Stimulated activated CD4-positive, alpha-beta T cell treated with anti-CD3 and anti-CD28 coated beads, Interleukin-4, amount 100 ng/mL, for 24 hours (primary cell): ENCODE measurements at regions not wholly inside any gene's neighbourhood (a gene's known extent, or its start where the extent isn't known, plus 50 kb on each side); places are given as distances from the start of the nearest gene placed in this dataset.
"Not testable (repeated sequence)": the region's sequence is repeated elsewhere in the genome, so short reads cannot be mapped to it uniquely, and the experiment has no call there.

Experiments used
- DNase-seq: peaks from one replicate; pipeline ENCODE4 v3.0.0-alpha.2; 2020

- no peak for DNase-seq
Observed at GRCh38 chr13:34734932-34735331, 207.1 kb upstream of the NBEA start.

- no peak for DNase-seq
Observed at GRCh38 chr13:34738254-34738992, 203.6 kb upstream of the NBEA start.

GRCh38 chr13:34747056-34747455 lies 195.0 kb upstream of the NBEA start:
- not testable (repeated sequence) for DNase-seq

GRCh38 chr13:34747507-34747906 lies 194.6 kb upstream of the NBEA start:
- no peak for DNase-seq

- no peak for DNase-seq
Observed at GRCh38 chr13:34748073-34748472, 194.0 kb upstream of the NBEA start.

- no peak for DNase-seq
Observed at GRCh38 chr13:34748596-34748995, 193.5 kb upstream of the NBEA start.

- DNase-seq = no peak
Observed at GRCh38 chr13:34749046-34749445, 193.0 kb upstream of the NBEA start.

- DNase-seq = no peak
Observed at GRCh38 chr13:34750078-34750931, 191.8 kb upstream of the NBEA start.

GRCh38 chr13:34751044-34751443 lies 191.0 kb upstream of the NBEA start:
- DNase-seq = no peak

- no peak for DNase-seq
Observed at GRCh38 chr13:34751492-34751891, 190.6 kb upstream of the NBEA start.

- DNase-seq = no peak
Observed at GRCh38 chr13:34752283-34752960, 189.6 kb upstream of the NBEA start.

- DNase-seq = no peak
Observed at GRCh38 chr13:34756136-34756535, 185.9 kb upstream of the NBEA start.

- no peak for DNase-seq
Observed at GRCh38 chr13:34756572-34756971, 185.5 kb upstream of the NBEA start.

- DNase-seq = no peak
Observed at GRCh38 chr13:34757441-34757840, 184.6 kb upstream of the NBEA start.

- DNase-seq = no peak
Observed at GRCh38 chr13:34758628-34759027, 183.4 kb upstream of the NBEA start.

GRCh38 chr13:34762312-34762711 lies 179.8 kb upstream of the NBEA start:
- no peak for DNase-seq

GRCh38 chr13:34764246-34764645 lies 177.8 kb upstream of the NBEA start:
- DNase-seq = no peak

GRCh38 chr13:34765446-34766180 lies 176.5 kb upstream of the NBEA start:
- no peak for DNase-seq

- no peak for DNase-seq
Observed at GRCh38 chr13:34767778-34768177, 174.3 kb upstream of the NBEA start.

- no peak for DNase-seq
Observed at GRCh38 chr13:34772206-34772605, 169.9 kb upstream of the NBEA start.

- DNase-seq = no peak
Observed at GRCh38 chr13:34772881-34773280, 169.2 kb upstream of the NBEA start.

- DNase-seq = no peak
Observed at GRCh38 chr13:34776390-34776981, 165.6 kb upstream of the NBEA start.
